Skeletal muscle cell (primary cell): ENCODE measurements at regions not wholly inside any gene's neighbourhood (a gene's known extent, or its start where the extent isn't known, plus 50 kb on each side); places are given as distances from the start of the nearest gene placed in this dataset.
A peak's percentile ranks its signal among the peaks of the same experiment; 100 is the strongest.

Source experiments
- DNase-seq: peaks from one replicate; pipeline ENCODE4 v3.0.0-alpha.2; 2010; ENCODE audit warnings: low read depth
- H3K4me3 ChIP-seq: 2 replicates; pipeline ENCODE4 v1.5.1; 2011; ENCODE audit warnings: low read depth, mild to moderate bottlenecking, control low read depth, low read length, moderate library complexity

- no peak for DNase-seq
- H3K4me3 ChIP-seq = no peak overlapping the region
Measured at GRCh38 chr5:33267801-33268200, 173.0 kb upstream of the TARS1 start.

GRCh38 chr5:33268374-33268773 is 172.4 kb upstream of the TARS1 start:
- DNase-seq = no peak
- no peak overlapping the region for H3K4me3 ChIP-seq

DNA sequence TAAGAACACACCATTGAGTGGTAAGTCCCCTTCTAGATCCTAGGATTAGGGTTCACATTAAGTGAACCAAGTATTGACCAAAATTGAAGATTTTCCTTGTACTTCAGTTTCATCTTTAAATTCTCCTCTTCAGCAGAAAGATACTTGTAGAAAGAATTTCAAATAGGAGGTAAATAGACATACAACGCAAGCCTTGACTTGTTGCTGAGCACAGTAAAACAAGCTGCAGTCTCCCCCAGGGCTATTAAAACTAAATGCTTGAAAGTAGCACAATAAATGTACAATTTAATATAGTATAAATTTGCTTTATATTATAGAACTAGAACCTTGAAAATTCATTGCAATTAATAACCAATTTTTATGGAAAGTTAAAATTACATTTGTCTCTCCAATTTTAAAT is 170.1 kb upstream of the TARS1 start:
- H3K4me3 ChIP-seq = no peak overlapping the region
- DNase-seq = no peak

GRCh38 chr5:33271606-33272005 is 169.2 kb upstream of the TARS1 start:
- no peak for DNase-seq
- H3K4me3 ChIP-seq = no peak overlapping the region

- H3K4me3 ChIP-seq = no peak overlapping the region
- peak; percentile 81 for DNase-seq
Measured at GRCh38 chr5:33272288-33272687, 168.5 kb upstream of the TARS1 start.

DNA sequence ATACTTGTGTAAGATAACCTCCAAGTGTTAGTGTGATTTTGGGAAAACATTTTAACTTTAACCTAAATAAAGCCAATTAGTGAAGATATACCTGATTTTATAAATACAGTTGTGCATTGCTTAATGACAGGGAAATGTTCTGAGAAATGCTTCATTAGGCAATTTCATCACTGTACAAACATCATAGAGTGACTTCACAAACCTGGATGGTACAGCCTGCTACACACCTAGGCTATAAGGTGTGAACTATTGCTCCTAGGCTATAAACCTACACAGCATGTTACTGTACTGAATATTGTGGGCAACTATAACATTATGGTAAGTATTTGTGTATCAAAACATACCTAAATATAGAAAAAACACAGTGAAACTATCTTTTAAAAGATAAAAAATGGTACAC is 166.8 kb upstream of the TARS1 start:
- DNase-seq = no peak

GRCh38 chr5:33275391-33275790 is 165.4 kb upstream of the TARS1 start:
- DNase-seq = no peak
- no peak overlapping the region for H3K4me3 ChIP-seq

More for the DNA sequence above, 166.8 kb upstream of the TARS1 start:
- no peak overlapping the region for H3K4me3 ChIP-seq

GRCh38 chr5:33275921-33276627 is 164.7 kb upstream of the TARS1 start:
- no peak overlapping the region for H3K4me3 ChIP-seq
- DNase-seq = no peak

GRCh38 chr5:33276628-33276950 is 164.2 kb upstream of the TARS1 start:
- no peak for DNase-seq
- H3K4me3 ChIP-seq = no peak overlapping the region

DNA sequence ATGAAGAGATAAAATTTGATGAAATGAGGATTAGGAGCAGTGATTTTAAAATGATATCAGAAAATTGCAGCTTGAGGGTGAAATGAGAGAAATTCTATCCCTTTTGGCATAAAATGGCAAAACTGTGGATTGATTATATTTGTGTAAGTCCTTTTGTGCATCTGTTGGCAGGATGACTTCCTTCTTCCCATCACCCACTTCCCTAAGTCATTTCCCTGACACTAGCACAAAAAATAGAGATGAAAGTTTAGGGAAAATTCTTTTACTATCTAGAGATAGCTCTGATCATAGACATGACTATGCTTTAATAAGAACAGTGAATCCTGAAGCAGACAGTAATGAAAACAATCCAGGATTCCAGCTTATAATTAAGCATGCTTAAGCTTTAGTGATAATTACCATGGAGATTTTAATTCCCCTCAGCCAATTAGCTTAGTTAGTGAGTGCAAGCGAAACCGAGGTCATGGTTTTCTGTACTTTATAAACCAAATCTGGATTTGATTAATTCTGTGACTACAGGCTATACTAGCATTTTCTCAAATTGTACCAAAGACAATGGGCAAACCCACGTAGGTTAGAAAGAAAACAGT is 163.6 kb upstream of the TARS1 start:
- H3K4me3 ChIP-seq = no peak overlapping the region

DNA sequence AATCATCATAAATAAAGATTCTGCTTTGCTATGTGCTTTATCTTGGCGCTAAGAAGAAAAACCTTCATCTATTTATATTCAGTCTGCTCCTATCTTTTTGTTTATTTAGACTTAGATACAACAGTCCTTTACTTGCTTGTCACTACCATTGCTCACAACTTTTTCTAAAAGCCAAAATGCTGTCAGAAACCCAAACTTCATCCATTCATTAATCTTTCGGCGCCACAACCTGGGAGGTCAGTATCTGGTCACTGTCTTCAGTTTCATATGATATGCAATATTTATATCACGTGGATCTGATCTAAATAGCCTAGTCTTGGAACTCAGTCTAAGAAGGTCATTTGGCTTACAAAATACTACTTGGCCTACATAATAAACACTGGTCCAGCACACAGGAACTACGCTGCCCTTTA is 159.3 kb upstream of the TARS1 start:
- no peak overlapping the region for H3K4me3 ChIP-seq
- DNase-seq = no peak

More for the DNA sequence above, 163.6 kb upstream of the TARS1 start:
- DNase-seq = no peak

- DNase-seq = no peak
- H3K4me3 ChIP-seq = no peak overlapping the region
Measured at GRCh38 chr5:33282157-33282556, 158.6 kb upstream of the TARS1 start.

GRCh38 chr5:33282696-33283095 is 158.1 kb upstream of the TARS1 start:
- H3K4me3 ChIP-seq = no peak overlapping the region
- no peak for DNase-seq

GRCh38 chr5:33283243-33283642 is 157.5 kb upstream of the TARS1 start:
- no peak overlapping the region for H3K4me3 ChIP-seq
- DNase-seq = no peak

DNA sequence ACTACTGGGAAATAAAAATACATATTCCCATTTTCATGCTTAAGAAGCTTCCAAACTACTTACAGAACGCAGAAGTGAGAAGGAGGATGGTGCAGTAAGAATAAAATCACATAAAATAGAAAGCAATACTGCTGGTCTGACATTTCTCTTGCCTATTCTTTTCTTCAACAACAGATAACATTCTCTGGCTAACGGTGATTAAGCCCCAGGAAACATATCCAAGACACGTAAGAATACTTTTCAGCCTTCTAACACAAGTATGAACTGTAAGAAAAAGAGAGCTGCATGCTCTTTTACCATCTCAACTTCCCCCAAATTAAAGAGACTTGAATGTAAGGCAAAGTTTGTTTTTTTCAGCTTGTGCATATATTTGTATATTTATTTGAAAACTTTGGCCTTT is 156.1 kb upstream of the TARS1 start:
- no peak overlapping the region for H3K4me3 ChIP-seq
- DNase-seq = no peak

GRCh38 chr5:33287242-33287641 is 153.5 kb upstream of the TARS1 start:
- H3K4me3 ChIP-seq = no peak overlapping the region
- no peak for DNase-seq

- H3K4me3 ChIP-seq = no peak overlapping the region
- DNase-seq = no peak
Measured at GRCh38 chr5:33291216-33292000, 149.4 kb upstream of the TARS1 start.

DNA sequence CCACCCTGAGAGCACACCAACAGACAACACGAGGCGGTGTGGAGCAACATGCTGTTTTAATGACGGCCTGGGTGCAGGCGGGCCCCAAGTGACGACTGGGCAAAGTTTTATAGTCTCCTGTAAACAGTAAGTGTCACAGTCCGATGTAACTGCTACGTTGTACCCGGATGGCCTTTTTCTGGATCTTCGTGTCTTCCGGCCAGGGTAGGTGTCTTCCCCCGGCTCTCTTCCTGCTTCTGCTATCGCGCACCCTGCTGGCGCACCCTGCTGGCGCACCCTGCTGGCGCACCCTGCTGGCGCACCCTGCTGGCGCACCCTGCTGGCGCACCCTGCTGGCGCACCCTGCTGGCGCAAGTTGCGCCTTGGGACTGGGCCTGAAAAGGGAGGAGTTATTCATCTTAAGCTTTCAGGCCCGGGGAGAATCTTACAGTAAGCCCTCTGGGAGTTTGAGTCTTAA is 143.0 kb upstream of the TARS1 start:
- no peak overlapping the region for H3K4me3 ChIP-seq
- DNase-seq = no peak

DNA sequence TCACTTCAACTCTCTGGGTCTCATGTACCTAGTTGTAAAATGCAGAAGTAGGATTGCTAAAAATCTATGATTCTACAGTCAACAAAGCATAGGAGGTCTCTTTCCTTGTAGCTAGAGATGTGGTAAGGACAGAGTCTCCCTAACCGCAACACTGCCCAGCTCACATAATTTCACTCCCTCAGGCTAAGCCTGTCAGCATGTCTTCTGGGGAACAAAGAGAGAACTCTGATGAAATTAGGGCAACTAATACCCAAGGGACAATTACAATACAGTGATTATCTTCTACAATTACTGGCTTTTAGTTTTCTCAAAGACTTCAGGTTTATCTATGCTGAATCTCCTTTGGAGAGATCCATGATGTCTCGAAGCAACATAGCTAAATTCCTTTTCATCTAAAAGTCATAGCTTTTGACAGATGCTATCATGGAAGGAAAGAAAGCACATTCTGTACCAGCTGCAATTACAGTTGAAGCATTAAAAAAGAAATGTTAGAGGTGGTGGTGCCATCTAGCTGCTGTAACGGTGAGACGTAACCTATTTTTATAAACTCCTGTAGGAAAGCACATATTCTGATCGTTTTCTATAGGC is 141.1 kb upstream of the TARS1 start:
- H3K4me3 ChIP-seq = no peak overlapping the region
- peak; percentile 87 for DNase-seq

GRCh38 chr5:33300209-33300742 is 140.5 kb upstream of the TARS1 start:
- no peak overlapping the region for H3K4me3 ChIP-seq
- DNase-seq = no peak
